Immature natural killer cell (primary cell): ENCODE measurements at regions not wholly inside any gene's neighbourhood (a gene's known extent, or its start where the extent isn't known, plus 50 kb on each side); places are given as distances from the start of the nearest gene placed in this dataset.
"Not testable (repeated sequence)": the region's sequence is repeated elsewhere in the genome, so short reads cannot be mapped to it uniquely, and the experiment has no call there.

Source experiments
- DNase-seq, 3 donors: peaks; one replicate each; pipeline ENCODE4 v3.0.0; 2022; ENCODE audit warnings: mixed read lengths in 1 of 3
- H3K27ac Mint-ChIP-seq, 6 donors: one replicate each; pipeline ENCODE4 v1.8.0; 2020; ENCODE audit warnings: mixed read lengths in 6 of 6, mild to moderate bottlenecking in 5 of 6, inconsistent platforms in 4 of 6, moderate library complexity in 3 of 6
- H3K27me3 Mint-ChIP-seq, 3 donors: one replicate each; pipeline ENCODE4 v1.8.0; 2020 to 2021; ENCODE audit warnings: low read depth in 3 of 3, mild to moderate bottlenecking in 3 of 3, mixed read lengths in 3 of 3, moderate library complexity in 3 of 3, inconsistent platforms in 1 of 3
- H3K36me3 Mint-ChIP-seq, 3 donors: one replicate each; pipeline ENCODE4 v1.8.0; 2020; ENCODE audit warnings: mixed read lengths in 3 of 3, inconsistent platforms in 2 of 3, mild to moderate bottlenecking in 2 of 3
- H3K4me1 Mint-ChIP-seq, 2 donors: one replicate each; pipeline ENCODE4 v1.8.0; 2020; ENCODE audit warnings: inconsistent platforms in 2 of 2, mild to moderate bottlenecking in 2 of 2, mixed read lengths in 2 of 2, moderate library complexity in 1 of 2
- H3K4me3 Mint-ChIP-seq, 5 donors: one replicate each; pipeline ENCODE4 v1.8.0; 2020; ENCODE audit warnings: mild to moderate bottlenecking in 5 of 5, mixed read lengths in 5 of 5, inconsistent platforms in 3 of 5, moderate library complexity in 3 of 5
- H3K9me3 Mint-ChIP-seq, 6 donors: one replicate each; pipeline ENCODE4 v1.8.0; 2020; ENCODE audit warnings: mild to moderate bottlenecking in 6 of 6, mixed read lengths in 6 of 6, inconsistent platforms in 4 of 6, moderate library complexity in 3 of 6

- no peaks in the 10 kb centered on the region for H3K36me3 Mint-ChIP-seq
- no peaks in the 10 kb centered on the region for H3K4me1 Mint-ChIP-seq
- no peaks in the 10 kb centered on the region for H3K9me3 Mint-ChIP-seq
- no peak overlapping the region for H3K27ac Mint-ChIP-seq
- peaks cover 3 to 7% (median 4%) of the 10 kb centered on the region in 3 donors for H3K27me3 Mint-ChIP-seq
- DNase-seq: no peak
- H3K4me3 Mint-ChIP-seq: no peak overlapping the region
These were observed 448.3 kb downstream of the NTRK2 start for GRCh38 chr9:85117831-85118230.

GRCh38 chr9:85115473-85115872 is 445.9 kb downstream of the NTRK2 start:
- Mint-ChIP-seq H3K4me1 (no peaks in the 10 kb centered on the region), H3K9me3 (no peaks in the 10 kb centered on the region), H3K4me3 (no peak overlapping the region), H3K36me3 (no peaks in the 10 kb centered on the region), H3K27me3 (peaks cover 2 to 5% (median 4%) of the 10 kb centered on the region in 3 donors), H3K27ac (no peak overlapping the region)
- no peak for DNase-seq

- H3K27me3 Mint-ChIP-seq: peaks cover 2 to 3% (median 3%) of the 10 kb centered on the region in 3 donors
- no peaks in the 10 kb centered on the region for H3K4me1 Mint-ChIP-seq
- no peaks in the 10 kb centered on the region for H3K9me3 Mint-ChIP-seq
- no peaks in the 10 kb centered on the region for H3K36me3 Mint-ChIP-seq
- DNase-seq: no peak
- H3K27ac Mint-ChIP-seq: no peak overlapping the region
- no peak overlapping the region for H3K4me3 Mint-ChIP-seq
These were observed 445.3 kb downstream of the NTRK2 start for GRCh38 chr9:85114799-85115198.

GRCh38 chr9:85112933-85113418 is 443.4 kb downstream of the NTRK2 start:
- Mint-ChIP-seq H3K27ac (no peak overlapping the region), H3K9me3 (no peaks in the 10 kb centered on the region), H3K27me3 (peaks cover 0 to 3% (median 2%) of the 10 kb centered on the region in 3 donors), H3K4me1 (no peaks in the 10 kb centered on the region), H3K36me3 (no peaks in the 10 kb centered on the region), H3K4me3 (no peak overlapping the region)
- DNase-seq: no peak

- H3K4me1 Mint-ChIP-seq: no peaks in the 10 kb centered on the region
- H3K27ac Mint-ChIP-seq: no peak overlapping the region
- DNase-seq: no peak
- no peak overlapping the region for H3K4me3 Mint-ChIP-seq
- no peaks in the 10 kb centered on the region for H3K9me3 Mint-ChIP-seq
- peaks cover 0 to 3% (median 2%) of the 10 kb centered on the region in 3 donors for H3K27me3 Mint-ChIP-seq
- no peaks in the 10 kb centered on the region for H3K36me3 Mint-ChIP-seq
These were observed 442.9 kb downstream of the NTRK2 start for GRCh38 chr9:85112391-85112790.

GRCh38 chr9:85108746-85109145 is 439.2 kb downstream of the NTRK2 start:
- no peaks in the 10 kb centered on the region for H3K9me3 Mint-ChIP-seq

GRCh38 chr9:85108229-85108628 is 438.7 kb downstream of the NTRK2 start:
- H3K36me3 Mint-ChIP-seq: no peaks in the 10 kb centered on the region
- peak in 1 of 3 donors; percentile 1 for DNase-seq
- H3K4me1 Mint-ChIP-seq: no peaks in the 10 kb centered on the region
- H3K4me3 Mint-ChIP-seq: no peak overlapping the region
- peaks cover 5 to 12% (median 7%) of the 10 kb centered on the region in 3 donors for H3K27me3 Mint-ChIP-seq
- H3K27ac Mint-ChIP-seq: no peak overlapping the region
- no peaks in the 10 kb centered on the region for H3K9me3 Mint-ChIP-seq

More at GRCh38 chr9:85108746-85109145, 439.2 kb downstream of the NTRK2 start:
- H3K4me1 Mint-ChIP-seq: no peaks in the 10 kb centered on the region
- H3K36me3 Mint-ChIP-seq: no peaks in the 10 kb centered on the region
- peaks cover 2 to 10% (median 5%) of the 10 kb centered on the region in 3 donors for H3K27me3 Mint-ChIP-seq
- H3K4me3 Mint-ChIP-seq: no peak overlapping the region
- no peak overlapping the region for H3K27ac Mint-ChIP-seq
- no peak for DNase-seq

- H3K27ac Mint-ChIP-seq: no peak overlapping the region
- H3K36me3 Mint-ChIP-seq: no peaks in the 10 kb centered on the region
- H3K9me3 Mint-ChIP-seq: no peaks in the 10 kb centered on the region
- H3K4me1 Mint-ChIP-seq: no peaks in the 10 kb centered on the region
- DNase-seq: no peak
- H3K4me3 Mint-ChIP-seq: no peak overlapping the region
- peaks cover 3 to 7% (median 6%) of the 10 kb centered on the region in 3 donors for H3K27me3 Mint-ChIP-seq
These were observed 419.9 kb downstream of the NTRK2 start for GRCh38 chr9:85089188-85089969.

GRCh38 chr9:85081963-85082362 is 412.4 kb downstream of the NTRK2 start:
- Mint-ChIP-seq H3K4me1 (no peaks in the 10 kb centered on the region), H3K27ac (no peak overlapping the region), H3K9me3 (no peaks in the 10 kb centered on the region)

GRCh38 chr9:85079349-85079748 is 409.8 kb downstream of the NTRK2 start:
- peaks cover 2 to 17% (median 4%) of the 10 kb centered on the region in 3 donors for H3K27me3 Mint-ChIP-seq
- no peaks in the 10 kb centered on the region for H3K4me1 Mint-ChIP-seq
- no peaks in the 10 kb centered on the region for H3K9me3 Mint-ChIP-seq
- no peak for DNase-seq
- H3K36me3 Mint-ChIP-seq: no peaks in the 10 kb centered on the region
- H3K27ac Mint-ChIP-seq: no peak overlapping the region
- no peak overlapping the region for H3K4me3 Mint-ChIP-seq

More at GRCh38 chr9:85081963-85082362, 412.4 kb downstream of the NTRK2 start:
- Mint-ChIP-seq H3K36me3 (no peaks in the 10 kb centered on the region), H3K4me3 (no peak overlapping the region), H3K27me3 (peaks cover 4 to 17% (median 4%) of the 10 kb centered on the region in 3 donors)
- no peak for DNase-seq

- Mint-ChIP-seq H3K4me3 (no peak overlapping the region), H3K36me3 (no peaks in the 10 kb centered on the region), H3K9me3 (no peaks in the 10 kb centered on the region), H3K4me1 (no peaks in the 10 kb centered on the region), H3K27ac (no peak overlapping the region), H3K27me3 (peaks cover 2 to 14% (median 2%) of the 10 kb centered on the region in 3 donors)
- no peak for DNase-seq
These were observed 408.4 kb downstream of the NTRK2 start for GRCh38 chr9:85077944-85078343.

- DNase-seq, H3K4me1 Mint-ChIP-seq, H3K27ac Mint-ChIP-seq, H3K36me3 Mint-ChIP-seq, H3K4me3 Mint-ChIP-seq, H3K9me3 Mint-ChIP-seq: not testable (repeated sequence)
- H3K27me3 Mint-ChIP-seq: peaks cover 2 to 13% (median 2%) of the 10 kb centered on the region in 3 donors
These were observed 407.6 kb downstream of the NTRK2 start for GRCh38 chr9:85077146-85077545.
